MG63 (cell line): ENCODE measurements at regions not wholly inside any gene's neighbourhood (a gene's known extent, or its start where the extent isn't known, plus 50 kb on each side); places are given as distances from the start of the nearest gene placed in this dataset.
"Not testable (repeated sequence)": the region's sequence is repeated elsewhere in the genome, so short reads cannot be mapped to it uniquely, and the experiment has no call there.

Experiments
- DNase-seq: peaks from one replicate; pipeline ENCODE4 v3.0.0-alpha.2; 2020
- H3K27me3 ChIP-seq: fragments of 250-450 bp; sonication (Bioruptor Pico); 2 replicates; pipeline ENCODE4 v1.5.1; 2020; ENCODE audit warnings: mild to moderate bottlenecking, moderate library complexity
- H3K36me3 ChIP-seq: fragments of 250-450 bp; sonication (Bioruptor Pico); 2 replicates; pipeline ENCODE4 v1.5.1; 2020; ENCODE audit warnings: mild to moderate bottlenecking, moderate library complexity
- H3K4me3 ChIP-seq: fragments of 250-450 bp; sonication (Bioruptor Pico); 2 replicates; pipeline ENCODE4 v1.5.1; 2020; ENCODE audit warnings: mild to moderate bottlenecking, moderate library complexity
- H3K9me3 ChIP-seq: fragments of 250-450 bp; sonication (Bioruptor Pico); 2 replicates; pipeline ENCODE4 v1.5.1; 2020; ENCODE audit warnings: mild to moderate bottlenecking, moderate library complexity

DNA sequence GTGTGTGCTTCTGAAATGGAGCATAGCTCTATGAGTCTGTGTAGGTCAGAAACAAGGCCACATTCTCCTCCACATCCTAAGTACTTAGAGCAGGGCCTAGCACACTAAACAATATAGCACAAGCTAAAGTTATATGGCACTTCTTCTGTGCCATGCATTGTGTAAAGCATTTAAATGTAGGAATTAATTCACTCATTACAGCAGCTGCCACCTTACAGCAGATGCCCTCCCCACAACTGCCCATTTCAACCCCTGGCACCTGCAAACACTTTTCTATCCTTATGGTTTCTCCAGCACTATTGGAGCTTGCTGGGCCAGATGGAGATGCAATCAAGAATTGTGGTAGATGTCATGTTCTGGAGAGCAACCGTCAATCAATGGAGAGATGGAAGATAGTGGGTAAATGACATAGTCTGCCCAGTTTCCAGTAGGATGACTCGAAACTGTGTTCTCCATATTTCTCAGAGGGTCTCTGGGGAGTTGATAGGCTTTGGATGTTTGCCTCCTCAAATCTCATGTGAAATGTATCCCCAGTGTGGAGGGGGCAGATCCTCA is 373.7 kb downstream of the DOK5 start:
- DNase-seq: no peak
- Histone ChIP-seq H3K36me3 (no peaks in the 10 kb centered on the region), H3K9me3 (no peaks in the 10 kb centered on the region), H3K27me3 (peaks cover 2% of the 10 kb centered on the region; the same call in 1 of the 2 replicates), H3K4me3 (no peak overlapping the region)

GRCh38 chr20:54848262-54848661 is 372.9 kb downstream of the DOK5 start:
- H3K9me3 ChIP-seq: no peaks in the 10 kb centered on the region

DNA sequence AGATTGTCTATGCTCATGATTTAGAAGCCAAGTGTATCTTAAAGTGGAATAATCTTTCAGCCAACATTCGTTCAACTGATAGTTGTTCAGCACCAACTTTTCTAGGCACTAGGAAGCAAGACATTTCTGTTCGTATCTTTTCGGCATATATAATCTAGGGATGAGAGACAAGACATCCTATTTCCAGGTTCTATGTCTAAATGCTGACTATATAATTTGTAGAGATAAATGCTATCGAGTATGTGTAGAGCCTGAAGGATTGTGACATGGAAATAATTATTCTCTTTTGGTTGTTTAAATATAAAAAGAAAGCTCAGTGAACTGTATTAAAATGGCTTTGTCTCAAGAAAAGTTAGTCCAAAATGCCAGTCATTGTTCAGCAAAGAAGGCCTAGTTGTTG is 371.6 kb downstream of the DOK5 start:
- DNase-seq: no peak
- no peaks in the 10 kb centered on the region for H3K9me3 ChIP-seq
- no peak overlapping the region for H3K4me3 ChIP-seq
- no peaks in the 10 kb centered on the region for H3K36me3 ChIP-seq
- peaks cover 2% of the 10 kb centered on the region; the same call in 1 of the 2 replicates for H3K27me3 ChIP-seq

More at GRCh38 chr20:54848262-54848661, 372.9 kb downstream of the DOK5 start:
- no peak overlapping the region for H3K4me3 ChIP-seq
- H3K36me3 ChIP-seq: no peaks in the 10 kb centered on the region
- H3K27me3 ChIP-seq: peaks cover 2% of the 10 kb centered on the region; the same call in 1 of the 2 replicates
- no peak for DNase-seq

DNA sequence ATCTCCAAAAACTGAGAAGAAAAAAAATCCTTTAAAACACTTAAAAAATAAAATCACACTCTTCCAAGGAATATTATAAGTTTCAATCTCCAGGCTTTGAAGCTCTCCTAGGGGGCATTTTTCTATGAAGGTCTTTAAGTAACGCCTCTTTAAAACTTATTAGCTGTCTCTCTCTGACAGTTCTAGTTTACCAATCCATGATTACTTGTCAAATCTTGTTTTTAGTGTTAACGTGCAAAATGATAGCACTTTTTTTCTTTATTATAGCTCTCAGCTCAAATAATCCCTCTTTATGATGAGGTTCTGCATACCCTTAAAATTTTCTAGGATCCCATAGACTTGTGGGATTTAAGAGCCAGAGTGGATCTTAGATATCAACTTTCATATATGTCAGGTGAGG is 369.0 kb downstream of the DOK5 start:
- no peaks in the 10 kb centered on the region for H3K36me3 ChIP-seq
- no peaks in the 10 kb centered on the region for H3K9me3 ChIP-seq
- no peak for DNase-seq
- no peak overlapping the region for H3K4me3 ChIP-seq
- no peaks in the 10 kb centered on the region; the same call in 1 of the 2 replicates for H3K27me3 ChIP-seq

- Histone ChIP-seq H3K4me3 (no peak overlapping the region), H3K27me3 (no peaks in the 10 kb centered on the region; the same call in 1 of the 2 replicates), H3K36me3 (no peaks in the 10 kb centered on the region), H3K9me3 (no peaks in the 10 kb centered on the region)
- no peak for DNase-seq
Observed at GRCh38 chr20:54843865-54844264, 368.5 kb downstream of the DOK5 start.

GRCh38 chr20:54843431-54843830 is 368.0 kb downstream of the DOK5 start:
- DNase-seq: no peak
- H3K4me3 ChIP-seq: no peak overlapping the region
- H3K36me3 ChIP-seq: no peaks in the 10 kb centered on the region
- no peaks in the 10 kb centered on the region for H3K9me3 ChIP-seq
- H3K27me3 ChIP-seq: no peaks in the 10 kb centered on the region; the same call in 1 of the 2 replicates

DNA sequence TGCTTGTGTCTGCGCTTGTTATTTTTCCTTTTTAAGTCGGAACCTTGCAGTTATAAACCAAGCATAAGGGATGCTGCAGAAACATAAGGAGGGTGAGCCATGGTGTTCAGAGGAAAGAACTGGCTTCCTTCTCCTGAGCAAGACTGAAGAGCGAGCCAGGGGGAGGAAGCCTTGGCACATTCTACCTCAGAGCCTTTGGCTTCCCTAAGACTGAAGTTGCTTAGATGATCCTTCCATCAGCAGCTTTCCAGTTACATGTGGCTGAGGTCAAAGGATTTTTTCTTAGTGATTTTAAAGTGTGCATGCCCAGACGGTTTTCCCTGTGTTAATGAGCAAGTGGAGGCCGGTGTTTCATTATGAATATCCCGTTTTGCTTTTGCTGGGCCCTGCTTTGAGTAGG is 363.8 kb downstream of the DOK5 start:
- Histone ChIP-seq H3K9me3 (no peaks in the 10 kb centered on the region), H3K27me3 (peaks cover 2% of the 10 kb centered on the region; the same call in 1 of the 2 replicates), H3K4me3 (no peak overlapping the region), H3K36me3 (no peaks in the 10 kb centered on the region)
- DNase-seq: no peak

GRCh38 chr20:54837226-54837625 is 361.8 kb downstream of the DOK5 start:
- Histone ChIP-seq H3K4me3 (no peak overlapping the region), H3K36me3 (no peaks in the 10 kb centered on the region), H3K9me3 (no peaks in the 10 kb centered on the region), H3K27me3 (peaks cover 2% of the 10 kb centered on the region; the same call in 1 of the 2 replicates)
- no peak for DNase-seq

- no peak for DNase-seq
- Histone ChIP-seq H3K4me3 (no peak overlapping the region), H3K9me3 (no peaks in the 10 kb centered on the region), H3K36me3 (no peaks in the 10 kb centered on the region), H3K27me3 (no peaks in the 10 kb centered on the region)
Observed at GRCh38 chr20:54822386-54822785, 347.0 kb downstream of the DOK5 start.

- Histone ChIP-seq H3K9me3 (no peaks in the 10 kb centered on the region), H3K36me3 (no peaks in the 10 kb centered on the region), H3K4me3 (no peak overlapping the region), H3K27me3 (no peaks in the 10 kb centered on the region)
- DNase-seq: no peak
Observed at GRCh38 chr20:54820392-54820791, 345.0 kb downstream of the DOK5 start.

GRCh38 chr20:54806462-54806861 is 331.1 kb downstream of the DOK5 start:
- Histone ChIP-seq H3K9me3 (no peaks in the 10 kb centered on the region), H3K4me3 (no peak overlapping the region), H3K27me3 (no peaks in the 10 kb centered on the region), H3K36me3 (no peaks in the 10 kb centered on the region)
- DNase-seq: no peak

DNA sequence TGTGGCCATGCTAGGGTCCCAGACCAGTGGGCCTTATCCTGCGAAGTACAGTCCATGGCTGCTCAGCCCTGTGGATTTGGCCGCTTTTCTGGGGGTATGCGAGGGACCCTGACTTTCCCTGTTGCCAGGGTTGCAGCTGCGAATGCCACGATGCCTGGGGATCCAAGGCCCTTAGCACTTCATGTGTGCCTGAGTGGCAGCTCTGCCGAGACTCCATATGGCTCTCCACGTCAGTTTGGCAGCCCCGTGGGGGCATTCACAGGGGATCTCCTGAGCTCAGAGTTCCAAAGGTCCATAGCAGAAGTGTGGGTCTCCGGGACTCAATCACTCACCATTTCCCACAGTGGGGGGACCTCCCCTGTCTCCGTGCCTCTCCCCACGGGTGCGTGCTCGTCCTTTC is 319.5 kb downstream of the DOK5 start:
- Histone ChIP-seq H3K9me3 (no peaks in the 10 kb centered on the region), H3K4me3 (no peak overlapping the region), H3K27me3 (no peaks in the 10 kb centered on the region), H3K36me3 (no peaks in the 10 kb centered on the region)
- no peak for DNase-seq

DNA sequence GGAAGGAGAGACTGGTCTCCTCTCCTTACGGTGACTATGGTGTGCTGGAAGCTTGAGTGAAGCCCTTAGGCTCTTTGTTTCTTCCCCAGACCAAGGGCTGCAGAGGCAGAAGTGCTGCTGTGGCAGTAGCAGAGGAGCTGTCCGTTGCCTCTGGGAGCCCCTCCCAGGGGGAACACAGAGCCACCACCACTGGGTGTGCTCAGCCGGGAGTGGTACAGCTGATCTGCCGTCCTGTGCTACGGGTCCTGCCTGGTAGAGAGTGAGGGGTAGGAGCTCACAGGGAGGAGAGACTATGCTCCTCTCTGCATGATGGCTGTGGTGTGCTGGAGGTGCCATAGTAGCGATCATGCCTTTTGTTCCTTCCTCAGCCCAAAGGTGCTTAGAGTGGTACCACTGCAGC is 318.7 kb downstream of the DOK5 start:
- Histone ChIP-seq H3K9me3 (no peaks in the 10 kb centered on the region), H3K36me3 (no peaks in the 10 kb centered on the region), H3K4me3 (no peak overlapping the region), H3K27me3 (no peaks in the 10 kb centered on the region)
- DNase-seq: no peak

- DNase-seq: no peak
- no peaks in the 10 kb centered on the region for H3K9me3 ChIP-seq
- no peak overlapping the region for H3K4me3 ChIP-seq
- H3K27me3 ChIP-seq: no peaks in the 10 kb centered on the region
- H3K36me3 ChIP-seq: no peaks in the 10 kb centered on the region
Observed at GRCh38 chr20:54793291-54793992, 318.0 kb downstream of the DOK5 start.

DNA sequence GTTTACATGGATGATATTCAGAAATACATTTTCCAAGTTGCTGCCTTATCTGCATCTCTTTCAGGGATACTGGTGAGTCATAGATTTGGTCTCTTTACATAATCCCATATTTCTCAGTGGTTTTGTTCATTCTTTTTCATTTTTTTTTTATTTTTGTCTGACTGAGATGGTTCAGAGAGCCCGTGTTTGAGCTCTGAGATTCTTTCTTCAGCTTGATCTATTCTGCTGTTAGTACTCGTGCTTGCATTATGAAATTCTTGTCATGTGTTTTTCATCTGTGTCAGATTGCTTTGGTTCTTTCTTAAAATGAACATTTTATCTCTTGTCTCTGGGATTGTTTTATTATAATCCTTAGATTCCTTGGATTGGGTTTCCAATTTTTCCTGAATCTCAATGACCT is 317.3 kb downstream of the DOK5 start:
- Histone ChIP-seq H3K4me3 (no peak overlapping the region), H3K9me3 (no peaks in the 10 kb centered on the region), H3K36me3 (no peaks in the 10 kb centered on the region), H3K27me3 (no peaks in the 10 kb centered on the region)
- no peak for DNase-seq

- not testable (repeated sequence) for H3K36me3 ChIP-seq, DNase-seq, H3K27me3 ChIP-seq
Observed at GRCh38 chr20:54788260-54788659, 312.9 kb downstream of the DOK5 start.

GRCh38 chr20:54782758-54783157 is 307.4 kb downstream of the DOK5 start:
- H3K36me3 ChIP-seq, H3K27me3 ChIP-seq, H3K4me3 ChIP-seq, DNase-seq, H3K9me3 ChIP-seq: not testable (repeated sequence)

More at GRCh38 chr20:54788260-54788659, 312.9 kb downstream of the DOK5 start:
- H3K4me3 ChIP-seq, H3K9me3 ChIP-seq: not testable (repeated sequence)

DNA sequence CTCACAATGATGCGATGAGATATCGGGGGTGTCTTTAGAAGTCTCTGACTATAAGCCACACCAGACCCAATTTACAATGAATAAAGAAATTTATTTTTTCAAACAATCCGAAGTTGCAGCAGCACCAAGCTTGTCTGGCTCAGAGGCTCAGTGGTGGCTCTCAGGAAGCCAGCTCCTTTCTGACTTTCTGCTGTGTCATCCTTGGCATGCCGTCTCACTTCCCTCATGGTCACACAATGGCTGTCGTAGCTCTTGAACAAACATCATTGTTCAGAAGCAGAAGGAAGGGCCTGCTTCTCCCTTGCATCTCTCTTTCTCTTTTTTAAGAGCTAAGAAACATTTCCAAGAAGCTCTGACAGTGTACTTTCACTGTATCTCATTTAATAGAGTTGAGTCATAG is 299.0 kb downstream of the DOK5 start:
- no peaks in the 10 kb centered on the region for H3K9me3 ChIP-seq

More for the DNA sequence above, 299.0 kb downstream of the DOK5 start:
- Histone ChIP-seq H3K4me3 (no peak overlapping the region), H3K36me3 (no peaks in the 10 kb centered on the region), H3K27me3 (no peaks in the 10 kb centered on the region)
- DNase-seq: no peak
